ENCODE measurements at regions not wholly inside any gene's neighbourhood (a gene's known extent, or its start where the extent isn't known, plus 50 kb on each side); places are given as distances from the start of the nearest gene placed in this dataset.

DNA sequence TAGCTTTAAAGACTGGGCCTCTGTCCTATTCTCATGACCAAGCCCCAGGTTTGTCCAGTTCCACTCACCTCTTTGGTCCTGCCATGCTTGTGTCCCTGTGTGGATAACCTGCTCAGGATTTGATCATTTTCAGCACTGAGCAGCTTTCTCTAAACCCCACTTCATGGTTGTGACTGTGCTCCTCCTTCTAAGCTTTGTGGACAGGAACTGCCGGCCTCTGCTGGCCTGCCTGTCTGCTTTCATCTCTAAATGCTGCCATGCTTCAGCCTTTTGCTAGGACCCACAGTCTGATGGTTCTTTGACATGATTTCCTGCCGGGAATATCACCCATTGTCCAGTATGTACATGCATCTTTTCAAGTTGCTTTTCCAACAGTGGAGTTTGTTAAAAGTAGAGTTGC, 53.9 kb upstream of the STXBP6 start:
- TF ChIP-seq, protein P1, sequence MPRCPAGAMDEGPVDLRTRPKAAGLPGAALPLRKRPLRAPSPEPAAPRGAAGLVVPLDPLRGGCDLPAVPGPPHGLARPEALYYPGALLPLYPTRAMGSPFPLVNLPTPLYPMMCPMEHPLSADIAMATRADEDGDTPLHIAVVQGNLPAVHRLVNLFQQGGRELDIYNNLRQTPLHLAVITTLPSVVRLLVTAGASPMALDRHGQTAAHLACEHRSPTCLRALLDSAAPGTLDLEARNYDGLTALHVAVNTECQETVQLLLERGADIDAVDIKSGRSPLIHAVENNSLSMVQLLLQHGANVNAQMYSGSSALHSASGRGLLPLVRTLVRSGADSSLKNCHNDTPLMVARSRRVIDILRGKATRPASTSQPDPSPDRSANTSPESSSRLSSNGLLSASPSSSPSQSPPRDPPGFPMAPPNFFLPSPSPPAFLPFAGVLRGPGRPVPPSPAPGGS (CRISPR knock-in tag; IDR thresholded peaks at IDR 0.05), result no peak
- TF ChIP-seq RAD21 (CRISPR knock-in tag; IDR thresholded peaks at IDR 0.05) (no peak), ZNF549 (CRISPR knock-in tag; IDR thresholded peaks at IDR 0.05) (no peak), YY1 (IDR thresholded peaks at IDR 0.05; ENCODE audit: insufficient read depth, insufficient replicate concordance, low read depth, low read length) (no peak), ZNF484 (CRISPR knock-in tag; IDR thresholded peaks at IDR 0.05; ENCODE audit: borderline replicate concordance, low read depth) (no peak), CHD4 (IDR thresholded peaks at IDR 0.05; ENCODE audit: borderline replicate concordance, low read length) (no peak)
- TF ChIP-seq, protein P2, sequence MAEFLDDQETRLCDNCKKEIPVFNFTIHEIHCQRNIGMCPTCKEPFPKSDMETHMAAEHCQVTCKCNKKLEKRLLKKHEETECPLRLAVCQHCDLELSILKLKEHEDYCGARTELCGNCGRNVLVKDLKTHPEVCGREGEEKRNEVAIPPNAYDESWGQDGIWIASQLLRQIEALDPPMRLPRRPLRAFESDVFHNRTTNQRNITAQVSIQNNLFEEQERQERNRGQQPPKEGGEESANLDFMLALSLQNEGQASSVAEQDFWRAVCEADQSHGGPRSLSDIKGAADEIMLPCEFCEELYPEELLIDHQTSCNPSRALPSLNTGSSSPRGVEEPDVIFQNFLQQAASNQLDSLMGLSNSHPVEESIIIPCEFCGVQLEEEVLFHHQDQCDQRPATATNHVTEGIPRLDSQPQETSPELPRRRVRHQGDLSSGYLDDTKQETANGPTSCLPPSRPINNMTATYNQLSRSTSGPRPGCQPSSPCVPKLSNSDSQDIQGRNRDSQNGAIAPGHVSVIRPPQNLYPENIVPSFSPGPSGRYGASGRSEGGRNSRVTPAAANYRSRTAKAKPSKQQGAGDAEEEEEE (CRISPR knock-in tag; IDR thresholded peaks at IDR 0.05; ENCODE audit: borderline replicate concordance), result no peak
- TF ChIP-seq, protein P3, sequence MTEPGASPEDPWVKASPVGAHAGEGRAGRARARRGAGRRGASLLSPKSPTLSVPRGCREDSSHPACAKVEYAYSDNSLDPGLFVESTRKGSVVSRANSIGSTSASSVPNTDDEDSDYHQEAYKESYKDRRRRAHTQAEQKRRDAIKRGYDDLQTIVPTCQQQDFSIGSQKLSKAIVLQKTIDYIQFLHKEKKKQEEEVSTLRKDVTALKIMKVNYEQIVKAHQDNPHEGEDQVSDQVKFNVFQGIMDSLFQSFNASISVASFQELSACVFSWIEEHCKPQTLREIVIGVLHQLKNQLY (CRISPR knock-in tag; IDR thresholded peaks at IDR 0.05), result no peak
- TF ChIP-seq, protein P4, sequence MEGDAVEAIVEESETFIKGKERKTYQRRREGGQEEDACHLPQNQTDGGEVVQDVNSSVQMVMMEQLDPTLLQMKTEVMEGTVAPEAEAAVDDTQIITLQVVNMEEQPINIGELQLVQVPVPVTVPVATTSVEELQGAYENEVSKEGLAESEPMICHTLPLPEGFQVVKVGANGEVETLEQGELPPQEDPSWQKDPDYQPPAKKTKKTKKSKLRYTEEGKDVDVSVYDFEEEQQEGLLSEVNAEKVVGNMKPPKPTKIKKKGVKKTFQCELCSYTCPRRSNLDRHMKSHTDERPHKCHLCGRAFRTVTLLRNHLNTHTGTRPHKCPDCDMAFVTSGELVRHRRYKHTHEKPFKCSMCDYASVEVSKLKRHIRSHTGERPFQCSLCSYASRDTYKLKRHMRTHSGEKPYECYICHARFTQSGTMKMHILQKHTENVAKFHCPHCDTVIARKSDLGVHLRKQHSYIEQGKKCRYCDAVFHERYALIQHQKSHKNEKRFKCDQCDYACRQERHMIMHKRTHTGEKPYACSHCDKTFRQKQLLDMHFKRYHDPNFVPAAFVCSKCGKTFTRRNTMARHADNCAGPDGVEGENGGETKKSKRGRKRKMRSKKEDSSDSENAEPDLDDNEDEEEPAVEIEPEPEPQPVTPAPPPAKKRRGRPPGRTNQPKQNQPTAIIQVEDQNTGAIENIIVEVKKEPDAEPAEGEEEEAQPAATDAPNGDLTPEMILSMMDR (CRISPR knock-in tag; IDR thresholded peaks at IDR 0.05), result no peak

Data from HepG2 (cell line).